Neural cell (in vitro differentiated cells): ENCODE measurements at regions not wholly inside any gene's neighbourhood (a gene's known extent, or its start where the extent isn't known, plus 50 kb on each side); places are given as distances from the start of the nearest gene placed in this dataset.

ENCODE experiments used
- H2AFZ ChIP-seq: fragments of 200-600, 300-800 bp; sonication (generic), shearing (Covaris generic); 2 replicates; pipeline ENCODE4 v1.6.0; 2014; ENCODE audit warnings: low read depth, mild to moderate bottlenecking, antibody characterized with exemption, low read length, moderate library complexity
- H3F3A ChIP-seq: fragments of 200-600 bp; shearing (Covaris generic); 2 replicates; pipeline ENCODE4 v1.6.1; 2016; ENCODE audit warnings: mild to moderate bottlenecking, moderate library complexity, mixed read lengths, antibody characterized with exemption, low read length; ENCODE audit not compliant: insufficient read depth, poor library complexity, severe bottlenecking
- H3K27ac ChIP-seq: fragments of 200-600, 300-800 bp; sonication (generic), shearing (Covaris generic); 2 replicates; pipeline ENCODE4 v1.5.1; 2014; ENCODE audit warnings: mild to moderate bottlenecking, low read length, moderate library complexity
- H3K27me3 ChIP-seq: fragments of 300-800, 200-600 bp; sonication (generic), shearing (Covaris generic); 2 replicates; pipeline ENCODE4 v1.6.0; 2014; ENCODE audit warnings: mild to moderate bottlenecking, low read depth, low read length, moderate library complexity; ENCODE audit not compliant: insufficient read depth
- H3K36me3 ChIP-seq: fragments of 300-800, 200-600 bp; sonication (generic), shearing (Covaris generic); 2 replicates; pipeline ENCODE4 v1.5.1; 2014; ENCODE audit warnings: mild to moderate bottlenecking, antibody characterized with exemption, low read length, moderate library complexity; ENCODE audit not compliant: insufficient read depth
- H3K4me2 ChIP-seq: fragments of 300-800, 200-600 bp; sonication (generic), shearing (Covaris generic); 2 replicates; pipeline ENCODE4 v1.6.0; 2014; ENCODE audit warnings: mild to moderate bottlenecking, low read length
- H3K4me3 ChIP-seq: fragments of 300-800, 200-600 bp; sonication (generic), shearing (Covaris generic); 2 replicates; pipeline ENCODE4 v1.5.1; 2014; ENCODE audit warnings: mild to moderate bottlenecking, low read length, moderate library complexity
- H3K79me2 ChIP-seq: fragments of 200-600 bp; shearing (Covaris generic); replicated peaks from 2 replicates; pipeline ENCODE4 v1.6.0; 2014; ENCODE audit warnings: mild to moderate bottlenecking, low read length, moderate library complexity; ENCODE audit not compliant: insufficient read depth
- H3K9ac ChIP-seq: fragments of 300-800, 200-600 bp; sonication (generic), shearing (Covaris generic); 2 replicates; pipeline ENCODE4 v1.6.1; 2016; ENCODE audit warnings: mild to moderate bottlenecking, low read length, mixed read lengths
- H3K9me2 ChIP-seq: fragments of 200-600 bp; shearing (Covaris generic); 2 replicates; pipeline ENCODE4 v1.6.1; 2016; ENCODE audit warnings: mild to moderate bottlenecking, low read length, mixed read lengths; ENCODE audit not compliant: insufficient read depth
- H3K9me3 ChIP-seq: fragments of 200-600, 300-800 bp; sonication (generic), shearing (Covaris generic); 2 replicates; pipeline ENCODE4 v1.6.1; 2016; ENCODE audit warnings: mild to moderate bottlenecking, mixed run types, low read length, moderate library complexity, mixed read lengths
- H4K20me1 ChIP-seq: fragments of 200-600 bp; shearing (Covaris generic); 2 replicates; pipeline ENCODE4 v1.6.1; 2016; ENCODE audit warnings: mild to moderate bottlenecking, mixed run types; ENCODE audit not compliant: insufficient read depth
- EP300 ChIP-seq: fragments of 450-650 bp; conservative IDR thresholded peaks from 2 replicates; pipeline ENCODE4 v1.6.1; 2014; ENCODE audit warnings: antibody characterized with exemption, mild to moderate bottlenecking, moderate library complexity; ENCODE audit not compliant: poor library complexity, severe bottlenecking
- EZH2 ChIP-seq: fragments of 200-600, 300-800 bp; shearing (Covaris generic), sonication (generic); IDR thresholded peaks from 2 replicates; pipeline ENCODE4 v1.6.1; 2014; ENCODE audit warnings: antibody characterized with exemption, low read length, borderline replicate concordance, mild to moderate bottlenecking; ENCODE audit not compliant: insufficient read depth, poor library complexity, severe bottlenecking
- MXI1 ChIP-seq: fragments of 450-650 bp; conservative IDR thresholded peaks from 2 replicates; pipeline ENCODE4 v1.6.1; 2014; ENCODE audit warnings: antibody characterized with exemption, mild to moderate bottlenecking; ENCODE audit not compliant: poor library complexity, severe bottlenecking
- POLR2AphosphoS5 ChIP-seq: IDR thresholded peaks from 2 replicates; pipeline ENCODE4 v1.6.1; 2012
- RAD21 ChIP-seq: fragments of 450-650 bp; conservative IDR thresholded peaks from 2 replicates; pipeline ENCODE4 v1.6.1; 2014; ENCODE audit warnings: antibody characterized with exemption, mild to moderate bottlenecking, moderate library complexity
- SMC3 ChIP-seq: fragments of 450-650 bp; conservative IDR thresholded peaks from 2 replicates; pipeline ENCODE4 v1.6.1; 2014; ENCODE audit warnings: antibody characterized with exemption, mild to moderate bottlenecking, moderate library complexity; ENCODE audit not compliant: poor library complexity
- TAF1 ChIP-seq: IDR thresholded peaks from 2 replicates; pipeline ENCODE4 v1.6.1; 2012; ENCODE audit warnings: low read depth
- TF ChIP-seq, protein P1 (sequence below): fragments of 450-650 bp; IDR thresholded peaks from 2 replicates; pipeline ENCODE4 v1.5.1; 2014; ENCODE audit warnings: antibody characterized with exemption, mild to moderate bottlenecking, moderate library complexity; ENCODE audit not compliant: poor library complexity, severe bottlenecking
- TF ChIP-seq, protein P2 (sequence below): IDR thresholded peaks from 2 replicates; pipeline ENCODE4 v1.6.1; 2012; ENCODE audit warnings: borderline replicate concordance

DNA sequence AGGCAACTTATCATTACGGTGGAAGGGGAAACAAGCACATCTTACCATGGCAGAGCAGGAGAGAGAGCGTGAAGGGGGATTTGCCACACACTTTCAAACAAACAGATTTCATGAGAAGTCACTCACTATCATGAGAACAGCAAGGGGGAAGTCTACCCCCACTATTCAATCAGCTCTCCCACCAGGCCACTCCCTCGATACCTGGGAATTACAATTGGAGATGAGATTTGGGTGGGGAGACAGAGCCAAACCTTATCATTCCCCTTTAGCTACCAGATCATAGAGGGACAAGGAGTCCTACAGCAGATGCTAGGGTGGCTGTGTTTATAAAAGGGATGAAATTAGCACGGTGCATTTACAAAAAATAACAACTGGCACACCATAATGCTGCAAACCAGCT, 2149.4 kb upstream of the ACO1 start:
- no peaks in the 10 kb centered on the region for H3K36me3 ChIP-seq
- no peak overlapping the region for H3K27ac ChIP-seq
- TF ChIP-seq TAF1 (no peak), EZH2 (no peak), POLR2AphosphoS5 (no peak), RAD21 (no peak), SMC3 (no peak), EP300 (no peak), MXI1 (no peak)
- TF ChIP-seq, protein P1, sequence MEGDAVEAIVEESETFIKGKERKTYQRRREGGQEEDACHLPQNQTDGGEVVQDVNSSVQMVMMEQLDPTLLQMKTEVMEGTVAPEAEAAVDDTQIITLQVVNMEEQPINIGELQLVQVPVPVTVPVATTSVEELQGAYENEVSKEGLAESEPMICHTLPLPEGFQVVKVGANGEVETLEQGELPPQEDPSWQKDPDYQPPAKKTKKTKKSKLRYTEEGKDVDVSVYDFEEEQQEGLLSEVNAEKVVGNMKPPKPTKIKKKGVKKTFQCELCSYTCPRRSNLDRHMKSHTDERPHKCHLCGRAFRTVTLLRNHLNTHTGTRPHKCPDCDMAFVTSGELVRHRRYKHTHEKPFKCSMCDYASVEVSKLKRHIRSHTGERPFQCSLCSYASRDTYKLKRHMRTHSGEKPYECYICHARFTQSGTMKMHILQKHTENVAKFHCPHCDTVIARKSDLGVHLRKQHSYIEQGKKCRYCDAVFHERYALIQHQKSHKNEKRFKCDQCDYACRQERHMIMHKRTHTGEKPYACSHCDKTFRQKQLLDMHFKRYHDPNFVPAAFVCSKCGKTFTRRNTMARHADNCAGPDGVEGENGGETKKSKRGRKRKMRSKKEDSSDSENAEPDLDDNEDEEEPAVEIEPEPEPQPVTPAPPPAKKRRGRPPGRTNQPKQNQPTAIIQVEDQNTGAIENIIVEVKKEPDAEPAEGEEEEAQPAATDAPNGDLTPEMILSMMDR = no peak
- TF ChIP-seq, protein P2, sequence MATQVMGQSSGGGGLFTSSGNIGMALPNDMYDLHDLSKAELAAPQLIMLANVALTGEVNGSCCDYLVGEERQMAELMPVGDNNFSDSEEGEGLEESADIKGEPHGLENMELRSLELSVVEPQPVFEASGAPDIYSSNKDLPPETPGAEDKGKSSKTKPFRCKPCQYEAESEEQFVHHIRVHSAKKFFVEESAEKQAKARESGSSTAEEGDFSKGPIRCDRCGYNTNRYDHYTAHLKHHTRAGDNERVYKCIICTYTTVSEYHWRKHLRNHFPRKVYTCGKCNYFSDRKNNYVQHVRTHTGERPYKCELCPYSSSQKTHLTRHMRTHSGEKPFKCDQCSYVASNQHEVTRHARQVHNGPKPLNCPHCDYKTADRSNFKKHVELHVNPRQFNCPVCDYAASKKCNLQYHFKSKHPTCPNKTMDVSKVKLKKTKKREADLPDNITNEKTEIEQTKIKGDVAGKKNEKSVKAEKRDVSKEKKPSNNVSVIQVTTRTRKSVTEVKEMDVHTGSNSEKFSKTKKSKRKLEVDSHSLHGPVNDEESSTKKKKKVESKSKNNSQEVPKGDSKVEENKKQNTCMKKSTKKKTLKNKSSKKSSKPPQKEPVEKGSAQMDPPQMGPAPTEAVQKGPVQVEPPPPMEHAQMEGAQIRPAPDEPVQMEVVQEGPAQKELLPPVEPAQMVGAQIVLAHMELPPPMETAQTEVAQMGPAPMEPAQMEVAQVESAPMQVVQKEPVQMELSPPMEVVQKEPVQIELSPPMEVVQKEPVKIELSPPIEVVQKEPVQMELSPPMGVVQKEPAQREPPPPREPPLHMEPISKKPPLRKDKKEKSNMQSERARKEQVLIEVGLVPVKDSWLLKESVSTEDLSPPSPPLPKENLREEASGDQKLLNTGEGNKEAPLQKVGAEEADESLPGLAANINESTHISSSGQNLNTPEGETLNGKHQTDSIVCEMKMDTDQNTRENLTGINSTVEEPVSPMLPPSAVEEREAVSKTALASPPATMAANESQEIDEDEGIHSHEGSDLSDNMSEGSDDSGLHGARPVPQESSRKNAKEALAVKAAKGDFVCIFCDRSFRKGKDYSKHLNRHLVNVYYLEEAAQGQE = no peak
- no peaks in the 10 kb centered on the region for H4K20me1 ChIP-seq
- no peak overlapping the region for H3K9ac ChIP-seq
- no peaks in the 10 kb centered on the region for H3F3A ChIP-seq
- H3K4me3 ChIP-seq = no peak overlapping the region
- no peaks in the 10 kb centered on the region for H3K27me3 ChIP-seq
- H3K79me2 ChIP-seq = no peaks in the 10 kb centered on the region
- no peak overlapping the region for H3K4me2 ChIP-seq
- no peak overlapping the region for H2AFZ ChIP-seq
- H3K9me2 ChIP-seq = no peaks in the 10 kb centered on the region
- H3K9me3 ChIP-seq = no peaks in the 10 kb centered on the region

DNA sequence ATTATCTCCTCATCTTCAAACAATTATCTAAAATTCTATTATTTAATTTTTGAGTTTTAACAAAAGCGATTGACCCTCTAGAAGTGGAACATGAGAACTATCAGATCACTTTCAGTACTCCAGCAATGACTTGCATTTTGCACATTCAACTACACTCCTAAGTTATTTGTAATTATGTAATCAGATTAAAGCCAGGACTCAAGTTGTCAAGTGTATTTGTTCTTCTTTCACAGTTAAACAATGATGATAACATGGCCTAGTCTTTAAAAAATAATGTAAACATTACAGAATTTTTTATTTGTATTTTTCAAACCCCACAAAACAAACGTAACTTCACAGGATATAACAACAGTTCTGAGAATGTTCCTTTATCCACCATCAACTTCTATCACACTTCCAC, 2148.9 kb upstream of the ACO1 start:
- H3K27ac ChIP-seq = no peak overlapping the region
- no peaks in the 10 kb centered on the region for H3K9me3 ChIP-seq
- no peak for TF ChIP-seq SMC3
- no peaks in the 10 kb centered on the region for H3K79me2 ChIP-seq
- no peaks in the 10 kb centered on the region for H3F3A ChIP-seq
- H3K9me2 ChIP-seq = no peaks in the 10 kb centered on the region
- H3K9ac ChIP-seq = no peak overlapping the region
- H4K20me1 ChIP-seq = no peaks in the 10 kb centered on the region
- H3K4me3 ChIP-seq = no peak overlapping the region
- H3K4me2 ChIP-seq = no peak overlapping the region
- no peaks in the 10 kb centered on the region for H3K27me3 ChIP-seq
- no peak overlapping the region for H2AFZ ChIP-seq
- no peaks in the 10 kb centered on the region for H3K36me3 ChIP-seq

DNA sequence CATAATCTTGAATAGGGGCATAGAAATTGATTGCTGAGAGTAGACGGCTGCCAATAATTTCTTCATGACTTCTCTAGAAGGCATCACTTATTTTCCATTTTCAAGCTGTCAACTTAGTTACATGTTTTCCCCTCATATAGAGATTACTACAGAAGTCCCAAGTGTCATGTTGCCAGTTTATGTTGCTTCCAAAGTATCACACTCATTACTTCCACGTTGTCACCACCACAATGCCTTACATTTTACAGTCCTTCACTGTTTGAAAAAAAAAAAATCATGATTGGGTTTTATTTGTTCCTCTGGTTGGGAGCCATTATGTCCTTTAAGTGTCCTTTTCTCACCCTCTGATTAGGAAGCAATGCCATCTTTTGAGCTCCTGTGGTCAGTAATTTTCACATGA, 2144.6 kb upstream of the ACO1 start:
- Histone ChIP-seq H3K79me2 (no peaks in the 10 kb centered on the region), H3K9me2 (no peaks in the 10 kb centered on the region), H3F3A (no peaks in the 10 kb centered on the region), H3K36me3 (no peaks in the 10 kb centered on the region), H3K4me2 (no peak overlapping the region), H3K27ac (peak overlapping the region; percentile 5), H3K4me3 (no peak overlapping the region), H3K9me3 (no peaks in the 10 kb centered on the region), H4K20me1 (no peaks in the 10 kb centered on the region), H3K9ac (no peak overlapping the region), H3K27me3 (no peaks in the 10 kb centered on the region), H2AFZ (no peak overlapping the region)
- TF ChIP-seq POLR2AphosphoS5 (peak; percentile 92), EZH2 (no peak), EP300 (peak; percentile 90), SMC3 (no peak), MXI1 (no peak)
- TF ChIP-seq, protein P1 = no peak
- TF ChIP-seq, protein P2 = peak; percentile 71
